GM13976 (cell line): ENCODE measurements at regions not wholly inside any gene's neighbourhood (a gene's known extent, or its start where the extent isn't known, plus 50 kb on each side); places are given as distances from the start of the nearest gene placed in this dataset.

Experiments used
- DNase-seq: peaks from one replicate; pipeline ENCODE4 v3.0.0; 2012; ENCODE audit warnings: low spot score
- CTCF ChIP-seq: IDR thresholded peaks from 2 replicates; pipeline ENCODE4 v1.5.1; 2012; ENCODE audit warnings: borderline replicate concordance, mild to moderate bottlenecking; ENCODE audit not compliant: insufficient read depth; ENCODE audit errors: extremely low read depth, missing control alignments, control extremely low read depth
- in situ Hi-C: fragments of 300-500 bp; cut with MboI; formaldehyde crosslinking; loops from one replicate; pipeline ENCODE4 v1.12.0; 2022; ENCODE audit warnings: low sequenced_read_pairs, mixed read lengths, inconsistent platforms; ENCODE audit not compliant: unreplicated experiment

GRCh38 chr10:69750011-69750373 lies 51.7 kb upstream of the COL13A1 start:
- no peak for DNase-seq
- in situ Hi-C loops = no loop called here

GRCh38 chr10:69750725-69751124 lies 51.0 kb upstream of the COL13A1 start:
- in situ Hi-C loops = no loop called here
- DNase-seq = no peak
- no peak for TF ChIP-seq CTCF

More at GRCh38 chr10:69750011-69750373, 51.7 kb upstream of the COL13A1 start:
- no peak for TF ChIP-seq CTCF

- in situ Hi-C loops = no loop called here
- no peak for TF ChIP-seq CTCF
- DNase-seq = no peak
Measured at GRCh38 chr10:69751214-69751613, 50.5 kb upstream of the COL13A1 start.
